Left ventricle myocardium inferior (tissue), 1 donor: ENCODE measurements at regions not wholly inside any gene's neighbourhood (a gene's known extent, or its start where the extent isn't known, plus 50 kb on each side); places are given as distances from the start of the nearest gene placed in this dataset.
"Not testable (repeated sequence)": the region's sequence is repeated elsewhere in the genome, so short reads cannot be mapped to it uniquely, and the experiment has no call there.

ENCODE experiments used
- DNase-seq: peaks from one replicate; pipeline ENCODE4 v3.0.0-alpha.2; 2020
- H3K27ac ChIP-seq: fragments of 200-600 bp; replicated peaks from 2 replicates; pipeline ENCODE4 v1.8.0; 2021
- H3K27me3 ChIP-seq: fragments of 200-600 bp; 2 replicates; pipeline ENCODE4 v1.8.0; 2021; ENCODE audit warnings: low read depth
- H3K36me3 ChIP-seq: fragments of 200-600 bp; 2 replicates; pipeline ENCODE4 v1.8.0; 2021
- H3K4me1 ChIP-seq: fragments of 200-600 bp; 2 replicates; pipeline ENCODE4 v1.8.0; 2021
- H3K4me3 ChIP-seq: fragments of 200-600 bp; 2 replicates; pipeline ENCODE4 v1.8.0; 2021; ENCODE audit warnings: mild to moderate bottlenecking, moderate library complexity
- H3K9me3 ChIP-seq: fragments of 200-600 bp; replicated peaks from 2 replicates; pipeline ENCODE4 v1.8.0; 2021
- intact Hi-C: fragments of 100-400 bp; cut with micrococcal nuclease; formaldehyde crosslinking; loops from one replicate; pipeline ENCODE4 v1.11.0; 2022
- TF ChIP-seq, protein P1 (sequence below): fragments of 200-600 bp; IDR thresholded peaks from 2 replicates; pipeline ENCODE4 v1.8.0; 2021; ENCODE audit warnings: antibody characterized with exemption, mild to moderate bottlenecking, borderline replicate concordance
- donor health status: DM: no; HTN: yes; CAD: no; lungs with severe emphysema.

- H3K4me1 ChIP-seq = no peaks in the 10 kb centered on the region
- no peaks in the 10 kb centered on the region for H3K9me3 ChIP-seq
- intact Hi-C loops = no loop called here
- DNase-seq = no peak
- peaks cover 10% of the 10 kb centered on the region for H3K27me3 ChIP-seq
- TF ChIP-seq, protein P1, sequence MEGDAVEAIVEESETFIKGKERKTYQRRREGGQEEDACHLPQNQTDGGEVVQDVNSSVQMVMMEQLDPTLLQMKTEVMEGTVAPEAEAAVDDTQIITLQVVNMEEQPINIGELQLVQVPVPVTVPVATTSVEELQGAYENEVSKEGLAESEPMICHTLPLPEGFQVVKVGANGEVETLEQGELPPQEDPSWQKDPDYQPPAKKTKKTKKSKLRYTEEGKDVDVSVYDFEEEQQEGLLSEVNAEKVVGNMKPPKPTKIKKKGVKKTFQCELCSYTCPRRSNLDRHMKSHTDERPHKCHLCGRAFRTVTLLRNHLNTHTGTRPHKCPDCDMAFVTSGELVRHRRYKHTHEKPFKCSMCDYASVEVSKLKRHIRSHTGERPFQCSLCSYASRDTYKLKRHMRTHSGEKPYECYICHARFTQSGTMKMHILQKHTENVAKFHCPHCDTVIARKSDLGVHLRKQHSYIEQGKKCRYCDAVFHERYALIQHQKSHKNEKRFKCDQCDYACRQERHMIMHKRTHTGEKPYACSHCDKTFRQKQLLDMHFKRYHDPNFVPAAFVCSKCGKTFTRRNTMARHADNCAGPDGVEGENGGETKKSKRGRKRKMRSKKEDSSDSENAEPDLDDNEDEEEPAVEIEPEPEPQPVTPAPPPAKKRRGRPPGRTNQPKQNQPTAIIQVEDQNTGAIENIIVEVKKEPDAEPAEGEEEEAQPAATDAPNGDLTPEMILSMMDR = no peak
- no peak overlapping the region for H3K27ac ChIP-seq
- H3K36me3 ChIP-seq = no peaks in the 10 kb centered on the region
- no peak overlapping the region for H3K4me3 ChIP-seq
Measured at GRCh38 chr10:120205368-120206018, 251.5 kb upstream of the PLPP4 start.

DNA sequence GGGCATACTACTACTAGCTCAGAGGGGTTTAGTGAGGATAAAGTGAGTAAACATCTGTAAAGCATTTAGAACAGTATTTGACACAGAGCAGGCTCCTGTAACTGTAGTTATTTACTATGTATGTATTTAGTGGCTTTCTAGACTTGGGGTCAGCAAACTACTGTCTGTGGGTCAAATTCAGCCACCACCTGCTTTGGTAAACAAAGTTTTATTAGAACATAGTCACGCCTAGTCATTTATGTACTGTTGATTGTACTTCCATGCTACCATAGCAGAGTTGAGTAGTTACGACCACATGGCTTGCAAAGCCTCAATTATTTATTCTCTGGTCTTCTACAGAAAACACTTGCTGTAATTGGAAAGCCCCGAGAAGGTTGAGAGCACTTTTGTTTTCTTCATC is 248.5 kb upstream of the PLPP4 start:
- intact Hi-C loops = no loop called here
- peaks cover 6% of the 10 kb centered on the region for H3K9me3 ChIP-seq
- H3K4me1 ChIP-seq = no peaks in the 10 kb centered on the region
- TF ChIP-seq, protein P1 = no peak
- no peak overlapping the region for H3K4me3 ChIP-seq
- no peak for DNase-seq
- no peaks in the 10 kb centered on the region for H3K36me3 ChIP-seq
- peaks cover 10% of the 10 kb centered on the region for H3K27me3 ChIP-seq
- no peak overlapping the region for H3K27ac ChIP-seq

DNA sequence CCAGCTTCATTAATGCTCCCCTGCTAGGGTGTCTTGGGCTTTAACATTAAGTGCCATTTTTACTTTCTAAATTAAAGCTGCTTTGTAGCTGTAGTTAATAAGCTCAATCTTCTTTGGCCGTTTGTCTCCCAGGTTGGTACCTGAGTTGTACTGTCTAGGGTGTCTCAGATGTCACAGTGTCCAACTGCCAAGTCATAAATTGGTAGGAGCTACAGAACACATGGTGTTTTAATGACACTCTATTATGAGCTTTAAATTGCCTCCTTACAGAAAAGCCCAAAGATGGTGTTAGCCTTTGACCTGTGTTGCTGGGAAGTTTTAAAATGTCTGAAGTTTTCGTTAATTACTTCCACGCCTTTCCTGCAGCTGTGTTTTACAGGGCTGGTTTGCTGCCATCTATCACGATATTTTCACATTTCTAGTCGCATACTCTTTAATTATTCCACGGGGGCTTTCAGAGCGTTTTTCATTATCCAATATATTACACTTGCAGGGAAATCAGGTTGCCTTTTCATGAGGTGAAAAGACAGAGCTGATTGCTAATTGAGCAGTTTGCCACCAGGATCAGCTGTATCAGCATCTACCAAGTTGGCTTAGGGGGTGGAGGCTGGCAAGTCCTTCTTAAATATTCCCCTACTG is 247.8 kb upstream of the PLPP4 start:
- no peak overlapping the region for H3K4me3 ChIP-seq
- peaks cover 6% of the 10 kb centered on the region for H3K9me3 ChIP-seq
- peaks cover 4% of the 10 kb centered on the region for H3K27me3 ChIP-seq
- DNase-seq = no peak
- TF ChIP-seq, protein P1 = no peak
- H3K4me1 ChIP-seq = no peaks in the 10 kb centered on the region
- intact Hi-C loops = no loop called here
- no peak overlapping the region for H3K27ac ChIP-seq
- H3K36me3 ChIP-seq = no peaks in the 10 kb centered on the region

DNA sequence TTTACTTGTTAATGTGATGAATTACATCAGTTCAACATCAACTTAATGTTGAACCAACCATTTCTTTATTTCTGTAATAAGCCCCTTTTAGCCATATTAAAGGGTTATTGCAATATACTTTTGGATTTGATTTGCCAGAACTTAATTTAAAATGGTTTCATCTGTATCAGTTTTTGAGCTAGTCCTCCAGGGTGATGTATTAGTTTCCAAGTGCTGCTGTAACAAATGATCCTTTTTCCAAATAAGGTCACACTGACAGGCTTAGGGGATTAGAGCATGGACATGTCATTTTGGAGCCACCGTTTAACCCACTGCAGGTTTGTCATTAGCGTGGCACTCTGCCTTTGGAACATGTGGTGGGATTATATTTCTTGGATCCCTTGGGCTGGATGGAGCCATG is 244.8 kb upstream of the PLPP4 start:
- TF ChIP-seq, protein P1 = no peak
- Histone ChIP-seq H3K4me1 (no peaks in the 10 kb centered on the region), H3K27ac (no peak overlapping the region), H3K9me3 (peaks cover 6% of the 10 kb centered on the region), H3K4me3 (no peak overlapping the region), H3K27me3 (no peaks in the 10 kb centered on the region), H3K36me3 (no peaks in the 10 kb centered on the region)
- DNase-seq = no peak
- intact Hi-C loops = no loop called here

- H3K9me3 ChIP-seq, H3K27me3 ChIP-seq, H3K4me3 ChIP-seq, DNase-seq, H3K27ac ChIP-seq, H3K4me1 ChIP-seq, H3K36me3 ChIP-seq, intact Hi-C loops: not testable (repeated sequence)
Measured at GRCh38 chr10:120213283-120213682, 243.7 kb upstream of the PLPP4 start.

DNA sequence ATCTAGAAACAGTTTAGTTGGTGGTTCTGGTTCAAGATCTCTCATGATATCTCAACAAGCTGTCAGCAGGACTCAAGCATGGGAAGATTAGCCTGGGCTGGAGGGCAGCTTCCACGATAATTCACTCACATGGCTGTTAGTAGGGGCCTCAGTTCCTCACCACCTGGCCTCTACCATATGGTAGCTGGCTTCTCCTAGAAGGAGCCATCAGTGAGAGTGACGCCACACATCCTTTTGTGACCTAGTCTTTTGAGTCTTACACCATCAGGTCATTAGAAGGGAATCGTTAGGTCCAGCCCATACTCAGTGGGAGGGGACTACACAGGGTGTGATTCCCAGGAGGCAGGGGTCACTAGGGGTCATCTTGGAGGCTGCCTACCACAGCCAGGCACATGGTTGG is 239.3 kb upstream of the PLPP4 start:
- intact Hi-C loops = no loop called here
- no peak overlapping the region for H3K4me3 ChIP-seq

More for the DNA sequence above, 239.3 kb upstream of the PLPP4 start:
- Histone ChIP-seq H3K27me3 (no peaks in the 10 kb centered on the region), H3K9me3 (peaks cover 12% of the 10 kb centered on the region), H3K4me1 (no peaks in the 10 kb centered on the region), H3K27ac (no peak overlapping the region), H3K36me3 (no peaks in the 10 kb centered on the region)
- TF ChIP-seq, protein P1 = no peak
- DNase-seq = no peak
